ENCODE measurements at regions not wholly inside any gene's neighbourhood (a gene's known extent, or its start where the extent isn't known, plus 50 kb on each side); places are given as distances from the start of the nearest gene placed in this dataset.

- TF ChIP-seq POLR2A (IDR thresholded peaks at IDR 0.05; ENCODE audit: low read depth) = no peak
- no peak for TF ChIP-seq CTCF (IDR thresholded peaks at IDR 0.05)
- no peak for TF ChIP-seq POLR2AphosphoS5 (IDR thresholded peaks at IDR 0.05)
- no peak for TF ChIP-seq EP300 (IDR thresholded peaks at IDR 0.05)
- 79% methylated on average over 7 of the region's 7 CpGs for WGBS
- peaks cover 0 to 43% (median 26%) of the 10 kb centered on the region in 4 donors for H3K9me3 ChIP-seq
- H3K4me3 ChIP-seq = no peak overlapping the region
- H3K36me3 ChIP-seq = no peaks in the 10 kb centered on the region
- no peak for DNase-seq (ENCODE audit: extremely low spot score)
- H3K27ac ChIP-seq (replicated peaks in 1 of 4) = no peak overlapping the region
- H3K4me1 ChIP-seq = no peaks in the 10 kb centered on the region
- intact Hi-C loops (cut with DNase I) = no loop called here
- H3K27me3 ChIP-seq = peaks cover 0 to 5% (median 0%) of the 10 kb centered on the region in 4 donors
Observed at GRCh38 chr15:69686626-69687025, 234.0 kb downstream of the RPLP1 start.

- no peaks in the 10 kb centered on the region for H3K36me3 ChIP-seq
- no peak overlapping the region for H3K27ac ChIP-seq (replicated peaks in 1 of 4)
- H3K4me1 ChIP-seq = no peaks in the 10 kb centered on the region
- intact Hi-C loops (cut with DNase I) = no loop called here
- H3K9me3 ChIP-seq = peaks cover 0 to 31% (median 22%) of the 10 kb centered on the region in 4 donors
- no peak overlapping the region for H3K4me3 ChIP-seq
- TF ChIP-seq POLR2A (IDR thresholded peaks at IDR 0.05; ENCODE audit: low read depth) (no peak), POLR2AphosphoS5 (IDR thresholded peaks at IDR 0.05) (no peak), CTCF (IDR thresholded peaks at IDR 0.05) (no peak), EP300 (IDR thresholded peaks at IDR 0.05) (no peak)
- H3K27me3 ChIP-seq = peaks cover 0 to 5% (median 0%) of the 10 kb centered on the region in 4 donors
- WGBS = 100% methylated on average over 1 of the region's 1 CpG
- no peak for DNase-seq (ENCODE audit: extremely low spot score)
Observed at GRCh38 chr15:69689133-69689532, 236.5 kb downstream of the RPLP1 start.

GRCh38 chr15:69691307-69692015 lies 238.8 kb downstream of the RPLP1 start:
- Histone ChIP-seq H3K27me3 (peaks cover 0 to 5% (median 0%) of the 10 kb centered on the region in 4 donors), H3K27ac (replicated peaks in 1 of 4) (no peak overlapping the region), H3K36me3 (no peaks in the 10 kb centered on the region), H3K4me3 (no peak overlapping the region), H3K4me1 (no peaks in the 10 kb centered on the region), H3K9me3 (peaks cover 0 to 31% (median 22%) of the 10 kb centered on the region in 4 donors)
- intact Hi-C loops (cut with DNase I) = no loop called here
- WGBS = 81% methylated on average over 7 of the region's 7 CpGs
- TF ChIP-seq EP300 (IDR thresholded peaks at IDR 0.05) (no peak), CTCF (IDR thresholded peaks at IDR 0.05) (no peak)
- no peak for DNase-seq (ENCODE audit: extremely low spot score)

GRCh38 chr15:69692342-69692741 lies 239.7 kb downstream of the RPLP1 start:
- H3K4me1 ChIP-seq = no peaks in the 10 kb centered on the region
- no peak for DNase-seq (ENCODE audit: extremely low spot score)
- H3K36me3 ChIP-seq = no peaks in the 10 kb centered on the region
- TF ChIP-seq EP300 (IDR thresholded peaks at IDR 0.05) = no peak
- no peak for TF ChIP-seq POLR2AphosphoS5 (IDR thresholded peaks at IDR 0.05)
- no peak overlapping the region for H3K4me3 ChIP-seq
- intact Hi-C loops (cut with DNase I) = no loop called here
- no peak overlapping the region for H3K27ac ChIP-seq (replicated peaks in 1 of 4)
- WGBS = 60% methylated on average over 1 of the region's 3 CpGs
- H3K27me3 ChIP-seq = no peaks in the 10 kb centered on the region
- H3K9me3 ChIP-seq = peaks cover 0 to 31% (median 22%) of the 10 kb centered on the region in 4 donors

GRCh38 chr15:69693059-69693458 lies 240.4 kb downstream of the RPLP1 start:
- Histone ChIP-seq H3K27me3 (no peaks in the 10 kb centered on the region), H3K4me1 (no peaks in the 10 kb centered on the region), H3K36me3 (no peaks in the 10 kb centered on the region), H3K27ac (replicated peaks in 1 of 4) (no peak overlapping the region), H3K9me3 (peaks cover 0 to 26% (median 20%) of the 10 kb centered on the region in 4 donors), H3K4me3 (no peak overlapping the region)
- no peak for DNase-seq (ENCODE audit: extremely low spot score)
- TF ChIP-seq POLR2A (IDR thresholded peaks at IDR 0.05; ENCODE audit: low read depth) = no peak
- TF ChIP-seq EP300 (IDR thresholded peaks at IDR 0.05) = no peak
- no peak for TF ChIP-seq POLR2AphosphoS5 (IDR thresholded peaks at IDR 0.05)
- no peak for TF ChIP-seq CTCF (IDR thresholded peaks at IDR 0.05)
- intact Hi-C loops (cut with DNase I) = no loop called here
- 73% methylated on average over 4 of the region's 4 CpGs for WGBS

All from esophagus muscularis mucosa (tissue), 4 donors.